Activated naive CD4-positive, alpha-beta T cell treated with anti-CD3 and anti-CD28 coated beads, Interleukin-2, amount 10 ng/mL, durations not matched to agents 7 days and 5 days (primary cell): ENCODE measurements at regions not wholly inside any gene's neighbourhood (a gene's known extent, or its start where the extent isn't known, plus 50 kb on each side); places are given as distances from the start of the nearest gene placed in this dataset.

Experiments used
- CTCF ChIA-PET: fragments of 350-600 bp; sonication (Branson Sonifier 250); formaldehyde crosslinking; loops from one replicate; lab custom pipeline; 2021; ENCODE audit warnings: antibody characterized with exemption; lab: Charles Lee
- DNase-seq: peaks from one replicate; pipeline ENCODE4 v3.0.0-alpha.2; 2020
- H3K27ac Mint-ChIP-seq: one replicate; pipeline ENCODE4 v1.8.0; 2021; ENCODE audit warnings: mild to moderate bottlenecking, moderate library complexity, mixed read lengths
- H3K27me3 Mint-ChIP-seq: one replicate; pipeline ENCODE4 v1.8.0; 2021; ENCODE audit warnings: mild to moderate bottlenecking, mixed read lengths
- H3K36me3 Mint-ChIP-seq: one replicate; pipeline ENCODE4 v1.8.0; 2021; ENCODE audit warnings: mixed read lengths
- H3K4me1 Mint-ChIP-seq: one replicate; pipeline ENCODE4 v1.8.0; 2021; ENCODE audit warnings: mixed read lengths
- H3K4me3 Mint-ChIP-seq: one replicate; pipeline ENCODE4 v1.8.0; 2021; ENCODE audit warnings: mild to moderate bottlenecking, moderate library complexity, mixed read lengths
- H3K9me3 Mint-ChIP-seq: one replicate; pipeline ENCODE4 v1.8.0; 2021; ENCODE audit warnings: mixed read lengths

DNA sequence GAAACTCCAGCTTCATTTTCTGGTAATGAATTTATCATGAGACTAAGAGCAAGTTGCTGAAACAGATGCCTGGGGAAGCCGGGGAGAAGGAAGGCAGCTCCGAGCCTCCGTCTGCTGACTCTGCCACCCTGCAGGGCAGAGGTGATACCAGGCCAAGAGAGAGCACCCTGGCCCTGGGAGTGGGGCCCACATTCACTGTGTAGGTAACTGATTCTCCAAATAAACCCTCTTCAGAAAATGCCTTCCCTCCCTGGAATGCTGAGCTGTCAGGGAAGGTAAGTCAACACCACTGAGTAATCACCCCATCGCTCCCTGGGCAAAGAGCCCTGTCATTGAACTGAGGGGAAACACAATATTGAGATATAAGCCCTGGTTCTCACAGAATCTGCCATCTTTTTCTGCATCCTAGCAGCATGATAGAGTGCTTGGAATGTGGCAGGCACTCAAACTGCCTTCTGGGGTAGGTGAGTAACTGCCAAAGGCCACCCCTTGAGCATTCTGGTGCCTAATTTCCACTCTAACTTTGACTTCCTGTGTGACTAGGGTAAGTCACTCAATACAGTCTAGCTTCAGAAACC is 147.6 kb downstream of the SPATA19 start:
- Mint-ChIP-seq H3K27me3 (no peaks in the 10 kb centered on the region), H3K27ac (no peak overlapping the region), H3K9me3 (no peaks in the 10 kb centered on the region), H3K4me1 (no peaks in the 10 kb centered on the region), H3K36me3 (no peaks in the 10 kb centered on the region), H3K4me3 (no peak overlapping the region)
- DNase-seq = no peak
- CTCF ChIA-PET = interaction anchor here (1.1 kb wide), 1 partner anchor 22 kb away, joined by 3 read pairs; no protein-coding TSS in a partner anchor

DNA sequence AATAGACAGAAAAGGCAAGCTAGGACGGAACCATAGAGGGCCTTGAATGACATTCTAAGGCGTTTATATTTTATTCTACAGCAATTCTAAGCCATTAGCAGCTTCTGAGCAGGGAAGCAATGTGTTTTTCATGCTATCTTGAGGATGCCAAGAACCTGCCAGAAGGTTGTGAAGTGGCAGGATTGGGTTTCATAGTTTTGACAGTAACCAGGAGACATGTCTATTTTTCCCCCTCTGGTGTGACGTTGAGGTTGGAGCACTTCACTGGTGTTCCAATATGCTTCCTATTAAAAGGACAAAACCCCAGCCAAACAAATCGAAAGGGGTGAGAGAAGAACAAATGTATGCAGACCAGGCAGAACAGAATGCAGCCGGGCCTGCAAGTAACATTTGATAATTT is 148.2 kb downstream of the SPATA19 start:
- H3K27ac Mint-ChIP-seq = no peak overlapping the region
- CTCF ChIA-PET = no interaction called here
- H3K4me1 Mint-ChIP-seq = no peaks in the 10 kb centered on the region
- no peaks in the 10 kb centered on the region for H3K36me3 Mint-ChIP-seq
- DNase-seq = no peak
- no peaks in the 10 kb centered on the region for H3K27me3 Mint-ChIP-seq
- no peaks in the 10 kb centered on the region for H3K9me3 Mint-ChIP-seq
- H3K4me3 Mint-ChIP-seq = no peak overlapping the region

DNA sequence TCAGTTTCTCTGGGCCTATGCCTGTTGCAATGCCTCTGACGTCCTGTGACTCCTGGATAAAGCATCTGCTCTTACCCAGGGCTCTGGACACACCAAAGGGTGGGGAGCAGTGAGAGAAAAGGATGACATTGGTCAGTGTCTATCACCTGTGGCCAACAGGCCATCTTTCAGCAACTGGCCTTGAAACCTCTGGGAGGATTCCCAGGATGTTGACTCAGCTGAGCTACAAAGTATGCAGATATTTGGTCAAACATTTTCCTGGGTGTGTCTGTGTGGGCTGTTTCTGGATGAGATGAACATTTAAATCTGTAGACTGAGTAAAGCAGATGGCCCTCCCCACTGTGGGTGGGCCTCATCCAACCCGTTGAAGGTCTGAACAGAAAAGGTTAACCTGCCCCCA is 149.9 kb downstream of the SPATA19 start:
- Mint-ChIP-seq H3K27ac (no peak overlapping the region), H3K4me3 (no peak overlapping the region), H3K36me3 (no peaks in the 10 kb centered on the region), H3K9me3 (no peaks in the 10 kb centered on the region), H3K4me1 (no peaks in the 10 kb centered on the region), H3K27me3 (no peaks in the 10 kb centered on the region)
- no peak for DNase-seq
- CTCF ChIA-PET = no interaction called here

GRCh38 chr11:133694701-133695100 is 150.6 kb downstream of the SPATA19 start:
- Mint-ChIP-seq H3K27ac (no peak overlapping the region), H3K9me3 (no peaks in the 10 kb centered on the region), H3K27me3 (no peaks in the 10 kb centered on the region), H3K36me3 (no peaks in the 10 kb centered on the region), H3K4me3 (no peak overlapping the region), H3K4me1 (no peaks in the 10 kb centered on the region)
- CTCF ChIA-PET = no interaction called here
- no peak for DNase-seq

GRCh38 chr11:133693110-133693509 is 152.2 kb downstream of the SPATA19 start:
- H3K27ac Mint-ChIP-seq = no peak overlapping the region
- H3K4me1 Mint-ChIP-seq = no peaks in the 10 kb centered on the region
- H3K9me3 Mint-ChIP-seq = no peaks in the 10 kb centered on the region
- DNase-seq = no peak
- no peak overlapping the region for H3K4me3 Mint-ChIP-seq
- no peaks in the 10 kb centered on the region for H3K36me3 Mint-ChIP-seq
- H3K27me3 Mint-ChIP-seq = no peaks in the 10 kb centered on the region
- CTCF ChIA-PET = no interaction called here

DNA sequence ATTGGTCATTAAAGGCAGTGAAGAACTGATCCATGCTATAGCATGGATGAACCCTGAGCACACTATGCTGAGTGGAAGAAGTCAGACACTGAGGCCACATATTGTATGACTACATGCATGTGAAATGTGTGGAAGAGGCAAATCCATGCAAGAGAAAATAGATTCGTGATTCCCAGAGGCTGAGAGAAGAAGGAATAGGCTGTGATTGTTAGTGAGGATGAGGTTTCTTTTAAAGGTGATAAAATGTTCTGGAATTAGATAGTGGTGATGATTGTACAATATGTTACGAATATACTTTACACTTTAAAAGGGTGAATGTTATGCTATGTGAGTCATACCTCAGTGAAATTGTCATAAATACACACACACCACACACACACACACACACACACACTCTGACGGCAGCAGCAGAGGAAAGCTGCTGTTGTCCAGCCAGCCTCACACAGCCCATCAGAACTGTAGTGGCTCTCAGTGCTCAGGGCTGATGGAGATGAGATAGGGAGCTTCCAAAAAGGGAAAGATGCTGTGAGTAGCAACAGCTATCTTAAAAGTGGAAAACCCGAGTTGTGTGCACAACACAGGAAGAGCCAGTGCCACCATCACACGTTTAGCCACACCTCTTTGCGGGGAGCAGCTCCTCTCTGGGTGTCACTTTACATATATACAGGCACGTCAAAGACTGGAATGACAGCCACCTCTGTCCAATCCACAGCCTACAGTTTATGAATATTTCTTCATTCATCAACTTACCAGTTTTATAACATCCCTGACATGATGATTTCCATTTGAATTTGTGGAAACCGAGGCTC is 153.0 kb downstream of the SPATA19 start:
- Mint-ChIP-seq H3K9me3 (no peaks in the 10 kb centered on the region), H3K4me3 (no peak overlapping the region), H3K36me3 (no peaks in the 10 kb centered on the region), H3K27me3 (no peaks in the 10 kb centered on the region), H3K4me1 (no peaks in the 10 kb centered on the region), H3K27ac (no peak overlapping the region)
- DNase-seq = no peak
- CTCF ChIA-PET = no interaction called here

DNA sequence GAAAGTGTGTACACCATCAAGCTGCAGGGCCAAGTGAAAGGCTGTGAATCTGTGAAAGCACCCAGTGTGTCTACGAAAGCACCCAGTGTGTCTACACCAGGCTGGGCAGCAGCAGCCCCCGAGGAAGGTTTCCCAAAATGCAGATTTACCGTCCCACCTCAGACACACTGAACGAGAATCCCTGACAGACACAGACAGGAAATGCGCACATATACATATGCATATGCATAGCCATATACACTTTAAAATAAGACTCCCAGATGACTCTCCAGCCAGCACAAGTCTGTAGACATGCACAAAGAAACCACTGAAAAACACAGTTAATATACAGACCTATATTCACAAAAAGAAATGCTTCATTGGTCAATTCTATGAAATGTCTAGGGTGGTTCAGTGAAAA is 155.5 kb upstream of the OPCML start:
- Mint-ChIP-seq H3K36me3 (no peaks in the 10 kb centered on the region), H3K27me3 (no peaks in the 10 kb centered on the region), H3K27ac (no peak overlapping the region), H3K4me3 (no peak overlapping the region), H3K4me1 (no peaks in the 10 kb centered on the region), H3K9me3 (no peaks in the 10 kb centered on the region)
- CTCF ChIA-PET = no interaction called here
- no peak for DNase-seq

DNA sequence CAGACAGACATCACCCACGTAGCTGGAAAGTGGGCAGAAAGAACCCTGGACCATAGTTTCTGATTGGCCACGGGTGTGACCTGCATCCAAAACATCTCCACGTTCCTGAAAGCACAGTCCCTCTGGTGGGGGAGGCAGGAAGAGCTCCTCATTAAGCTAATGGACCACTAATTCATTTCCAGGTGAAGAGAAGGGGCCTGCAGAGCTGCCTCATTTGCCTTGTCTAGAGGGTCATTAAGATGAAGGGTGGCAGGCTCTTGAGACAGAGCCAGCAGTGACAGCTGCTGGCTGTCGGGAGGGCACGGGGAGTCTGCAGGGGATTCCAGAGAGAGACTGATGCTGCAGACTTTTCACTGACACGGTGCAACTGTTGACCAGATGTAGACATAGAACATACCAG is 149.6 kb upstream of the OPCML start:
- H3K27me3 Mint-ChIP-seq = peaks cover 8% of the 10 kb centered on the region
- CTCF ChIA-PET = no interaction called here
- H3K27ac Mint-ChIP-seq = no peak overlapping the region
- no peak for DNase-seq
- H3K36me3 Mint-ChIP-seq = no peaks in the 10 kb centered on the region
- H3K4me3 Mint-ChIP-seq = no peak overlapping the region
- H3K4me1 Mint-ChIP-seq = no peaks in the 10 kb centered on the region
- no peaks in the 10 kb centered on the region for H3K9me3 Mint-ChIP-seq

DNA sequence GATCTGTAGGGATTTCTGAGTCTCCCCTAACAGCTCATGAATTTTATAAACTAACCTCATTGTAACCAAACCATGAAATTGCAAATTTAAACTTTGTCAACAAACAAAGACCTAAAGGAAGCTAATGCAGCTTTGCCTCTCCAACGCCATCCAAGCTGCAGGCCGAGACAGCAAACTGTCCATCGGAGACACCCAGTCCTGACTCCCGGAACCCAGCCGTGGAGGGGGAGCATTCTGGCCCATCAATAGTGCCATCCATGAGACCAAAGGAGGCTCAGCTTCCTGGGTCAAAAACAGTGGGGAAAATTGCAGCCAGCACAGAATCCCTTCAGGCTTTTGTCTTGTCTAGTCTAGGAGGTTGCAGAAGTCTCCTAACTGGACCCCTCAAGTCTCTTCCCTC is 147.6 kb upstream of the OPCML start:
- no peaks in the 10 kb centered on the region for H3K4me1 Mint-ChIP-seq
- CTCF ChIA-PET = no interaction called here

DNA sequence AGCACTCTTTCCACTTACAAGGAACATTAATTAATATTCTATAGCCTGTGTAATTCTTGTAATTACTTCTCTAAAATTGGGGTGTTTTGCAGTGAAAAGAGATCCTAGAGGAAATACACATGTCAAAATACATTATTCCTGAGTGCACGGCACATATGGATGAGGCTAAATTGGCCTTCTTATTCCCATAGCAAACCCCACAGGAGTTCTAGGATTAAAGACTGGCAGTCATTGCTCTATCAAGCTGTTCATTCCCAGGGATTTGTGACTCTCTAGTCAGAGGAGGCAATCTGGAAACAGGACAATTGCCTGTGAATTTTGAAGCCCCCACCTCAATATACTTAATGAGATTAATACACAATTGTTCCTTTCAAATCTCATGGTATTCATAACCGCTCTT is 145.9 kb upstream of the OPCML start:
- H3K27ac Mint-ChIP-seq = no peak overlapping the region
- no peaks in the 10 kb centered on the region for H3K36me3 Mint-ChIP-seq
- CTCF ChIA-PET = no interaction called here
- H3K4me3 Mint-ChIP-seq = no peak overlapping the region
- no peaks in the 10 kb centered on the region for H3K9me3 Mint-ChIP-seq
- no peaks in the 10 kb centered on the region for H3K4me1 Mint-ChIP-seq
- H3K27me3 Mint-ChIP-seq = peaks cover 8% of the 10 kb centered on the region
- no peak for DNase-seq

More for the DNA sequence above, 147.6 kb upstream of the OPCML start:
- Mint-ChIP-seq H3K27ac (no peak overlapping the region), H3K9me3 (no peaks in the 10 kb centered on the region), H3K27me3 (peaks cover 8% of the 10 kb centered on the region), H3K4me3 (no peak overlapping the region), H3K36me3 (no peaks in the 10 kb centered on the region)
- no peak for DNase-seq

DNA sequence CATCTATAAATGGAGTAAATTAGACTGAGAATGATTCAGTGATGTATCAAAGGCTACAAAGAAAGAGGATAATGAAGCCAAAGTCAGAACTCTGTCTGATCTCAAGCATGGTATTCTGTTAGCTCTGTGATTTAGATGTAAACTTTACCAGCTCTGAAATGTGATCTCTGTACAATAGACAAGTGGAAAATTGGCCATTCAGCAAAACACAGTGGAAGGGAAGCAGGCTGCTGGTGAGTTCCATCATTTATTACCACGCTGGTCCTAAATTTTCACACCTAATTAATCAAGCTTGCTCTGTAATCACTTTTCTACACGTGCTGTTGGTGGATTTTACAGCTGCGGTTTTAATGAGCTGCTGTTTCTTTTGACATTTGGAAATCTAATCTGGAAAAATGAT is 145.1 kb upstream of the OPCML start:
- CTCF ChIA-PET = no interaction called here
- DNase-seq = no peak
- H3K9me3 Mint-ChIP-seq = no peaks in the 10 kb centered on the region
- no peak overlapping the region for H3K27ac Mint-ChIP-seq
- H3K4me3 Mint-ChIP-seq = no peak overlapping the region
- no peaks in the 10 kb centered on the region for H3K36me3 Mint-ChIP-seq
- peaks cover 8% of the 10 kb centered on the region for H3K27me3 Mint-ChIP-seq
- H3K4me1 Mint-ChIP-seq = no peaks in the 10 kb centered on the region

GRCh38 chr11:133676265-133676664 is 144.0 kb upstream of the OPCML start:
- no peak for DNase-seq
- Mint-ChIP-seq H3K4me1 (no peaks in the 10 kb centered on the region), H3K4me3 (no peak overlapping the region), H3K36me3 (no peaks in the 10 kb centered on the region), H3K27me3 (no peaks in the 10 kb centered on the region), H3K27ac (no peak overlapping the region), H3K9me3 (no peaks in the 10 kb centered on the region)
- CTCF ChIA-PET = interaction anchor here (0.8 kb wide), 1 partner anchor 22 kb away, joined by 3 read pairs; no protein-coding TSS in a partner anchor

DNA sequence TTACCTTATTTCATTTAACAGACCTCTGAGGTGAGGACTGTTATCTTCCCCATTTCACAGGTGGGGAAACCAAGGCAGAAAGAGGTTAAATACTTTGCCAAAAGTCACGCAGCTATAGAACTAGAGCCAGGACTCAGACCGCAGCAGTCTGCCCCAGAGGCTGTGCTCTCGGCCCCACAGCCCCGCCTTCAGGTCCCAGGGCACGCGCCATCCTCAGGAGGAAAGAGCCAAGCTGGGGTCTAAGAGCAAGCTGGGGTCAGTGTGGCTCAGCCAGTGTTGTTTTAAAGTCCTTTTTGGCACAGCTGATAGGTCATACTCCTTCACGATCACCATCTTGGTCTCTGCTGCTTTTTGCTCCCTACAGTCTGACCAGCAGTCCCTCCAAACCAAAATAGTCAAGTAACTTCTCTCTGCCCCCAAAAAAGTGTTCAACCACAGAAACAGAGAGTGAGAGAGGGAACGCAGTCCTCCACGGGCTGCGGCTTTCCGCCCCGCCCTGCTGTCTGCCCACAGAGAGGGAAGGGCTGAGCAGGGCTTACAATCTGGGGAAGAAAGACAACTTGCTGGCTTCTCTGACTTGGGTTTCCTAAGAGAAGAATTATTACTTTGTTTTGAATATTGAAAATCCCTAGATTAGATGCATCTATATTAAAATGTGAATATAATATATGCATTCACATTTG is 137.2 kb upstream of the OPCML start:
- CTCF ChIA-PET = no interaction called here
- no peaks in the 10 kb centered on the region for H3K27me3 Mint-ChIP-seq
- H3K4me1 Mint-ChIP-seq = no peaks in the 10 kb centered on the region
- H3K36me3 Mint-ChIP-seq = no peaks in the 10 kb centered on the region
- no peak overlapping the region for H3K4me3 Mint-ChIP-seq
- no peak for DNase-seq
- no peak overlapping the region for H3K27ac Mint-ChIP-seq
- H3K9me3 Mint-ChIP-seq = no peaks in the 10 kb centered on the region

DNA sequence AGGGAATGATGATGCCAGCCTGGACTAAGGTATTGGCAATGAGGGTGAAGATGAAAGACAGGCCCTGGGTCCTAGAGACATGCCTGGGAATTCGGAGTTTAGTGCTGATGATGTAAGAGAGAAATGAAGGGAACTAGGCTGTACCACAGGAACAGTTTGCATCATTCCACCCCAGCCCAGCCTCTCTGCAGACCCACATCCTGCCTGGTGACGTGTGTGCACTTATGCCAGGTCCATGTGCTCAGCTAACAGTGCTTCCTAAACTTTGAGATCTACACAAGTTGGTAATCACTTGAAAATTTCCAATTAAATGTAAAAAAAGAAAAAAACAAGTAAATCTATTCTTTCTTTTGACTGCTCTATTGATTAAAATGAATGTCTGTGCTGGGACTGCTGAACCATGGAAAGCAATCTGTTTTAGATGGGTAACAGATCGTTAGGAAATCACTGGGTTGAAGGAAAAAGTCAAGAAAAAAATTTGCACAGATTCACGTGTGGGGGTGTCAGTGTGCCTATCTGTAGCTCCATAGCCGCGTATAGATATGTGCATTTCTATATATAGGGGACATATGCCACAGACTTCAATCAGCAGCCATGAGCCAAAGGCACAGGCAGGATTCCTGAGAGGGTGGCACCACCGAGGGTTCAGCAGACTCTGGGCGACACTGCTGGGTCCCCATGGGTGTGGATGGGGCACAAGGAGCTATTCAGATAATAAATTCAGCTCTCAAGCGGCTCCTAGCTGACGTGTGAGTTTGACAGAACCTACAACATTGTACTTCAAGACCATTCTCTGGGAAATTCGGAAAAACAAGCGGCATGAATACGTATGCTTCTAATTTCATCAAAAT is 131.1 kb upstream of the OPCML start:
- H3K4me1 Mint-ChIP-seq = no peaks in the 10 kb centered on the region
- no peaks in the 10 kb centered on the region for H3K9me3 Mint-ChIP-seq
- no peak overlapping the region for H3K4me3 Mint-ChIP-seq
- H3K27ac Mint-ChIP-seq = no peak overlapping the region
- no peak for DNase-seq
- CTCF ChIA-PET = no interaction called here
- no peaks in the 10 kb centered on the region for H3K36me3 Mint-ChIP-seq
- no peaks in the 10 kb centered on the region for H3K27me3 Mint-ChIP-seq
